OCI-M1 (cell line): ENCODE measurements at regions not wholly inside any gene's neighbourhood (a gene's known extent, or its start where the extent isn't known, plus 50 kb on each side); places are given as distances from the start of the nearest gene placed in this dataset.

Experiments
- DNase-seq: peaks from one replicate; lab custom pipeline; 2025; lab: John Stamatoyannopoulos, UW

DNA sequence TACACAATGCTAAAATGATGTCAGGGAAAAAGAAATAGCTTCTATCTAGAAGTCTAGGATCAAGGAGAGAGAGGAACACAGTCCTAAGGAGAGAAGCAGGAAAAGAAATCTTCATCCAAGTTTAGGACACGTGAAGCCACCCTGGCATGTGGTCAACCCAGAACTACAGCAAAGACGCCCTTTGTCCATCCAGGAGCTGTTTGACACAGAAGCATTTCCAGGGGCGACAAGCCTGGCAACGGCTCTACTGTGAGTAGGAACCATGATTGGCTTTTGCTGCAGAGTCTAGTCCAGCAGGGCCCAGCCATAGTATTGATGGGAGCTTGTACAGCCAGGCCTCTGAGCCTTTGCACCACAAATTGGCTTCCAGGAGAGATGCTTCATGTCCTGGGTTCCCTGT lies 185.4 kb upstream of the RPL38 start:
- no peak for DNase-seq

DNA sequence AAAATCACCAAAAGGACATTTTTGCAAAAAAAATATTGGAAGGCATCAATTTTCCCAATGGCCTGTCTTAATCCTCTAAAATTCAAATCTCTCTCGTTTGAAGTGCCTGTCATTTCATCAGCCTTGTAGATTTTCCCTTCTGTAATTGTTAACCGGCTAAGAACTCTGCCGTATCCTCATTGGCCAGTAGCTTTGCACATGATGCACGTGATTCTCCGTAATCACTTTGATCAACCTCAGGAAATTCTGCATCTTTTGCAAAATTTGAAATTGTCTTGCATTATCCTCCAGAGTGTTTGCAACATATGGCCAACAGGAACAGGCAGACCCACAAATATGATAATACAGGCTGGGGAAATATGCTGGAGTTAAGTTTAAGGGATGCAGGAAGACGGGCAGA lies 184.2 kb upstream of the RPL38 start:
- DNase-seq = no peak

DNA sequence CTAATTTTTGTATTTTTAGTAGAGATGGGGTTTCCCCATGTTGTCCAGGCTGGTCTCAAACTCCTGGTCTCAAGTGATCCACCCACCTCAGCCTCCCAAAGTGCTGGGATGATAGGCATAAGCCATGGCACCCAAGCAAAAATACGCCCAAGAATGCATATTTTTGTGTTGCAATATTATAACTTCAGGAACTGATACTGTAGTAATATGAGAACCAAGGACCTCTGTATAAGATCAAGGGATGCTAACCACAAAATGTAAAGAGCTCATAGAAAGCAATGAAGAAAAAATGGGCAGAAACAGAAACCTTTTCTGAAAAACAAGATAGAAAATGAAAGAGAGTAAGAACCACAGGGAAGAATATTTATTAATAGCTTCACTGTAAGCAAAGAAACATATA lies 183.6 kb upstream of the RPL38 start:
- no peak for DNase-seq

DNA sequence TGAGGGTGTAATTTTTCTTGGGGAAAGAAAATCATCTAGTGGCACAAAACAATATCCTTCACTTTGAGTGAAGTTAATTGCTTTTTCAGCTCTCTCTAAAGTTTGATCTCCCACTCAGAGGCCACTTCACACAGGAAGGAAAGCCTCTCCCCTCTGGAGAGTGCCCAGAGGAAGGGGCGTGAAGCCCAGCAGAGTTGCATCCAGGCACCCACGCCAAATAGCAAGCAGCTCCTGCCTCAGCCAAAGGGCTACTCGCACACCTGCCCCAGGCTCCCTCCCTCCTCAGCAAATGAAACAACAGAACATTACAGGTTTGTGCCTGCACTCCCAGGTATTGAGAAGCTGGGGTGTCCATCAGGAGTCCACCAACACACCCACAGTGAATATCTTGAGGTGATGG lies 183.0 kb upstream of the RPL38 start:
- DNase-seq = no peak

DNA sequence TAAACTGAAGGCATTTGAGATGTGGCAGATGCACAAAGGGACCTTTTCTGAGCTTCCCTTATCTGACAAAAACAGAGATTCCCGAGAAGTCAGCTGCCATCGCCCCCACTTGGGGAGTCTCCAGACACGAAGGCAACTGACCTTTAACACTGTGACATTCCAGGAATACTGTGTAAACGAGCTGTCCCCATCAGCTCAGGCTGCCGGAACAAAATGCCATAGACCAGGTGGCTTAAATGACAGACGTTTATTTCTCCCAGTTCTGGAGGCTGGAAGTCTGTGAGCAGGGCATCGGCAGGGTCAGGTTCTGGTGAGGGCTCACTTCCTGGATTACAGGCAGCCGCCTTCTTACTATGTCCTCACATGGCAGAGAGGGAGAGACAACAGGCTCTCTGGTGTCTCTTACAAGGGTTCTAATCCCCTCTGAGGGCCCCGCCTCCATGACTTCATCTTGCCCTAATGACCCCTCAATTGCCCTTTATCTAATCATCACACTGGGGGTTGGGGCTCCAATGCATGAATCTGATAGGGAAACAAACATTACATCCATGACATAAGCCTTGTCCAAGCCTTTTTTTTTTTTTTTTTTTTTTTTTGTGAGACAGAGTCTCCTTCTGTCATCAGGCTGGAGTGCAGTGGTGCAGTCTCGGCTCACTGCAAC lies 178.5 kb upstream of the RPL38 start:
- DNase-seq = peak; percentile 18

DNA sequence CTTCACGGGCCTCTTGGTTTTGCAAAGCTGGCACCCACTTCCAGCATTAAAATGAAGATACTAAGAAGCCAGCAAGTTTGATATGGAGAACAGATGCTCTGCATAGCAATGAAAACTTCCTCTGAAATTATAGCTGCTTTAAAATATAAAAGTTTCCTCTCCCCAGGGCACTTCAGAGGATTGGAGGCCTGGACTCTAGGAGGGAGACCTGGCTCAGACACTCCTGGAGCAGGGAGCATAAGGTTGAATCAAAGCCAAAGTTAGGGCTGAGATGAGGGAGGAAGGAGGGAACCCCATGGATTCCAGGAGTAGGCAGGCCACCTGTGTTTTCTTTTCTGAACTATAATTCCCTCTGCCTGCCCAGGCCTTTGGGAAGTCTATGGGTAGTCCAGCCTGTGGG lies 176.0 kb upstream of the RPL38 start:
- no peak for DNase-seq

DNA sequence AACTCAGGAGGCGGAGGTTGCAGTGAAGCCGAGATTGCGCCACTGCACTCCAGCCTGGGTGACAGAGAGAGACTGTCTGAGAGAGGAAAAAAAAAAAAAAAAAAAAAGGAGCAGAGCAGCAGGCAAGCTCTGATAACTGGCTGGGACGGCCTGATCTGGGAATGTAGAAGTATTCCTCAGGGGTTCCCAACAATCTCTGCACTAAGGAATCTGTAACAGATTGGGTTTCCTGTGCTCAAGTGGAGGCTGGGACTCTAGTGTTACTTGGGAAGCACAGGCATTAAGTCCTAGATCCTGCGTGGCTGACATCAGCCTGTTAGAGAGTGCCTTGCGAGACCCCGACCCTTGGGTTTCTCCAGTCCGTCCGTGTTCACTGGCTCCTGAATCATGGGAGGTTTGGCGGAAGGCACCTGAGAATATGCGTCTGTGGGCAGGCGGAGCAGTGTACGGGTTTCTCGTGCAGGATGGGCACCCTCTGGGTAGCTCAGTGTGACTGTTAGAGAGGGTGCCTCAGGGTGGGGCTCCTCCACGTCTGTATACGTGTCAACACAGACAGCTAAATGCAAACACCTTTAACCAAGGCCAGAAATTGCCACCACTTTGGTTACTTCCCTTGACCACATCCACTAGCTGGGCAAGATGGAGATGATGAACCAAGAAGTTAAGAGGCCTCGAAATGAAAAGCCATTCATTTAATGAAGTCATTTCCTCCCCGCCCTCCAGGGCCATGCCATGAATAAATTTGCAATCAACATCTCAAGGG lies 174.9 kb upstream of the RPL38 start:
- DNase-seq = no peak

DNA sequence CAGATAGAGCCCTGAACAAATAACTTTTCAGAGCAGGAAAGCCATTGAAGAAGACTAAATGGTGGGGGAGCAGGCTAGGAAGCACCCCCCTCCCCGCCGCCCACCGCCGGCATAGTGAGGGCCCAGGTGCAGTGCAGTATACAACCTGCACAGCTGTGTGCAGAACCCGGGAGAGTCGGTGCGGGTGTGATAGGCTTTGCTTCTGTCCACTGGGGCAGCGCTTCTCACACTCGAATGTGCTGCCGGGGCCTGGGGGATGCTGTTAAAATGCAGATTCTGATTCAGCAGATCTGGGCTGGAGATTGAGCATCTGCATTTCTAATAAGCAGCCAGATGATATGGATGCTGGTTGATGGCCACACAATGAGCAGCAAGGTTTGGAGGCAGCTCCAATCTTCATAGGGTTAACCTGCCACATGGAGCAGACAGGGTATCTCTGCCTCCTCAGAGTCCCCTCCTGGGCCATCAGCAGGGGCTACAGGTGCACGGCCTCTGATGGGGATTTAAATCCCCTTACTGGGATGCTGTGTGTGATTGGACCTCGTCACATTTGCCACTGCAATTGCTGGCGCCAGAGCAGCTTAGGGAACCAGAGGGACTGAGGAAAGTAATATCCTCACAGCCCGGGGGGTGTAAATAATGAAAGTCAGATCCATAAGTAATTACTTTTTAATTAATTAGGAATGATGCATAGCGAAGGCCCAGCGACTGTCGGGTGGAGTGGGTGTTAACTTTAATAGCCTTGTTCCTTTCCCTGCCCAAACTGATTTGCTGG lies 172.0 kb upstream of the RPL38 start:
- no peak for DNase-seq

DNA sequence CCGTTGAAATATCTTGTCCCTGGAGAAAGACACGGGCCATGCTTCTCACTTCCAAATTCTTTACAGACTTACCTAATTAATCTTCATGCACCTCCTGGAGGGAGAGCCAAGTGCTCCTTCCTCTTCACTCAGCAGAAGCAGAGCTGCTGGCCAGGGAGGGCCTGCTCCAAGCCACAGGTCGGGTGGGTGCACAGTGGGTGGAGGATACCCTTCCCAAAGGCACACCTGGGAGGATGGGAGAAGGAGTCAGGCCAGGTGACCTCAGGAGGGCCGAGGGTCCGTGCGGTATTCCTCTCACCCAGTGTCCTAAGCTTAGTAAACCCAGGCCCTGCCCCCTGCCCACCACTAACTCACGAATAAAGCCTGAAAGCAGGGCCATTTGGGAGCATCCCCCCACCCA lies 171.3 kb upstream of the RPL38 start:
- no peak for DNase-seq

DNA sequence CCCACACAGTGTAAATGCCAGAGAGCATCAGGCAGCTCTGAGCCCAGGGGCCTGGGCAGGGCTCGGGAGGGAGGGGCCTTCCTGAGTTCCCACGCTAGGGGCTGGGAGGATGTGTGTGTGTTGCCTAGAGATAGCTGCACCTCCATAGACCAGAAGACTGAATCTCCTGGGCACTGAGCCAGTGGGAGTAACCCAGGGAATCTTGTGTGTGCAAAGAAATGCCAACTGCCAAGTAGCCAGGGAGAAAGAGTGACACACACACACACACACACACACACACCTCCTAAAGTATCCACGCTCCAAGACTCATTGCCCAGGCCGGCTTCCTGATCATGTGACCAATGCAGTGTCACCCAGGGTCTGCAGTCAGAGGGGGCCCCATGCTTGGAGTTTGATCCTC lies 166.2 kb upstream of the RPL38 start:
- DNase-seq = no peak

DNA sequence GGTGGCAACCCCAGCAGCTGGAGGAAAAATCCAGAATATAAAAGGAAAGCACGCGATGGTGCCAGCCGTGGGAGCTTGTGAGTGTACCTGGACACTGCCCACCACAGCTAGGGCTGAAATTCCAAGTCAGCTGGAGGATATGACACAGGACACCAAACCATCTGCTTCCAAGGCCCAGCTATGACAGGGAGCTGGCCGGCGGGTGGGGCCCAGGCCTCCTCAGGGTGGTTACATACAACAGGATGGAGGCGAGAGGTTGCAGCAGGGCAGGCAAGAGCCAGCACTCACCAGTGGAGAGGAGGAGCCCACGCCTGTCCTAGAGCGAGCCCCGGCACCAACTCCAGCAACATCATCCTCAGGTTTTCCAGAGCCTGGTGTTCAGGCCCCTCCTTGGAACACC lies 163.2 kb upstream of the RPL38 start:
- DNase-seq = no peak

DNA sequence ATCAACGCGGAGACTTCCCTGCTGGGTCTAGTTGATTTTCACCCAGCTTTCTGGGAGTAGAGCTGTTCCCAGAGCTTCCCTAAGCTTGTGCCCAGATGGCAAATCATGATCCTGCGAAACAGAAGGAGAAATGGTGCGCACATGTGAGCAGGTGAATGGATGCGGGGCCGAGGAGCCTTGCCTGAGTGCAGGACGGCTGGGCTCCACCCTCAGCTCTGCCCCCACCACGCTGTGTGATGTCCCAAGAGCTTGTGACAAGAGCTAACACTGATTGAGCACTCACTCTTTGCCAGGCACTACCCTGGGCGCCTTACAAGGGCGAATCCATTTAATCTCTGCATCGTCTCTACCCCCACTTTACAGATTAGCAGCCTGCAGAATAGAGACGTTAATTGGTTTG lies 162.7 kb upstream of the RPL38 start:
- DNase-seq = no peak

DNA sequence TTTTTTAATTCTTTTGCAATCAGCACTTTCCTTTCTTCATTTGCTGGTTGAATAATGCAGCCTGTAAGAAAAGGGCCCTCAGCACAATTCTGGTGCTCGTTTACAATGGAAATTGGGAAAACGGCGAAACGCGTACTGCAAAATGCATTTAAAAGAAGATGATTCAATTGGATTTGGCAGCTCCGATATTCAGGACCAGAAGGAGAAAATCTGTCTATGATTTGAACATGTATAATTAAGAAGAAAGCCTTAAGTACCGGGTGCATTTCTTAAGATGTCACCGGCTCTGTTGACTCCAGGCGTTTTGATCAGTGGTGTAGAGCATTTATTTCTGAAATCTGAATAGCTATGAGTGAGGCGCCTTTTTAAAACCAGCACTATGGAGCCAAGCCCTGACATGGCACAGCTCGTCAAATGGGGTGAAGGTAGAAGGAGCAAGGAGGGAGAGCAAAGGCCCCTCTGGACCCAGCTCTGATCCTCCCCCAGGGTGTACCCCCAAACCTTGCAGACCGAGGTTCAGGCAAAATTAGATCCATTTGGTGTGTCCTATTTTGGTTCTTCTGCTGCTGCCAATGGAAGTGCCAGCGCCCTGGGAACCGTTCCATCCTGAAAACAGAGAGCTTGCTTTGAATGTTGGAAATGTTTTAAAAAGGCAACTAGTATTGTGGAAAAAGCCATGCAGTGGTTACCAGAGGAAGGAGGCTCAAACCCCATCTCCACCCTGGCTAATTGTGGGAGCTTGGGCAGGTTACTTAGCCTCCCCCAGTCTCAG lies 161.4 kb upstream of the RPL38 start:
- DNase-seq = no peak

DNA sequence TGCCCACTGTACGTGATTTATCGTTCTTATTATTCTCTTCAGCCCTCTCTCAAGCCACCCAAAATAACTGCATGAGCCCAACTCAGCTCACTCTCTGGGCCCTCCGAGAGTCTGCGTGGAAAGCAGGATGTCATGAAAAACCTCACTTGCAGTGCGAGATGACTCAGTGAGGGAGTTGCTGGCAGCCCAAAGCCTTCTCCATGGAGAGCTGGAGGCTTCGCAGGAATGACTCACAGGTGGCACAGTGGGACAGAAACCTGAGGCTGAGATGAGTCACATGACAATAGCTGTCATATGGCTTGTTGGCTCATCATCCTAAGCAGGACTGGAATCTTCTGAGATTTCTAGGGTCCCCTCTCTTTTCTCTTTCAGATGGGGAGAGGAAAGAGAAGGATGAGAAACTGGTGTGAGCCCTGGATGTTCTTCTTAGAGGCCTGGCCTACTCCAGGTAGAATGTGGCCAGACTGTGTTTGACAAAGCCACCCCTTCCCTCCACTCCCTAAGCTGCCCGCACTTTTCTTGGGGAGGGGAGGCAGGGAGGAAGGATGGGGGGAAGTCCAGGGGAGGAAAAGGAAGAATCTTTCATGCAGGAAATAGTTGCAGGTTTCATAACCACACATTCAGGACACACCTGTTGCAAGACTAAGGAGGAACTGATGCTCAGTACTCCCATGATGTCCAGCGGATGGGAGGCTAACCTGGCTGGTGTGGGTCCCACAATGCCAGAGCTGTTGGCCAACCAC lies 160.6 kb upstream of the RPL38 start:
- no peak for DNase-seq

DNA sequence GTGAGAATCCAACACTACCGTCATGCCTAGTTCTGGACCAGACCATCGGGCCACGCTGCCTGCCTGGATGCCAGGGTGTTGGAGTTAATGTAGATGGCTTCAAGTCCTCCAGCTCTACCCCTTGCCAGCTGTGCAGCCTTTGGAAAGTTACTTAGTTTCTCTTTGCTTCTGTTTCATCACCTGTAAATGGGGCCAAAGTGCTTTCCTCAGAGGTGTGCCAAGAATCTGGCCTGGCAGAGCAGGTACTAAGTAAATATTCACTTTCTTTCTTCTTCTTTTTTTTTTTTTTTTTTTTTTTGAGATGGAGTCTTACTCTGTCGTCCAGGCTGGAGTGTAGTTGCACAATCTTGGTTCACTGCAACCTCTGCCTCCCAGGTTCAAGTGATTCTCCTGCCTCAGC lies 159.5 kb upstream of the RPL38 start:
- no peak for DNase-seq

DNA sequence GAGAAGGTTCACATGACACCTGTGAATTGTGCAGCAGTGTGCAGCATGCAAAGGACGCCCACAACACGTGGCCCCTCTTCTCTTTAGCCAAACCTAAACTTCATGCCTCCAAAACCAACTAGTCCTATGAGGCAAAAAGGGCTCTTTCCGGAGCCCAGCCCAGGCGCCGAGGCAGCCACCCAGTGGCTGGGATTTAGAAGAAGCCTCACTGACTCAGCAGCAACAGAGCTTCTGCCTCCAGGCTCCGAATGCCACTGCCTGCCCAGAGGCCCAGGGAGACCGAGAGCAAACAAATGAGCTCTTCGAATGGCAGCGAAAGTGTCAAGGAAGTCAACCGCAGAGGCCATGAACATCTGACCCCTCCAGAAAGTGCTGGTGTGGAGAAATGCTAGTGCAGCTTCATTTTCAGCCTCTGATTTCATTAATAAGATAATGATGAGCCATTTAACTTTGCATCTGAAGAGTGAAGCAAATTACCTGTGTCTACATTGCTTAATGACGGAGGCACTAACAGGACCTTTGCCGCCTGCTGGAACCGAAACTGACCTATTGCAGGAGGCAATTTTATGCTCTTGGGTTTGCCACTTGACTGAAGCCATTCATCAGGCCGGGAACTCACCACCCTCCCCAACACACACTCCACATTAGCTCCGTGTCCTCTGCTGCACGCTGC lies 157.7 kb upstream of the RPL38 start:
- no peak for DNase-seq

DNA sequence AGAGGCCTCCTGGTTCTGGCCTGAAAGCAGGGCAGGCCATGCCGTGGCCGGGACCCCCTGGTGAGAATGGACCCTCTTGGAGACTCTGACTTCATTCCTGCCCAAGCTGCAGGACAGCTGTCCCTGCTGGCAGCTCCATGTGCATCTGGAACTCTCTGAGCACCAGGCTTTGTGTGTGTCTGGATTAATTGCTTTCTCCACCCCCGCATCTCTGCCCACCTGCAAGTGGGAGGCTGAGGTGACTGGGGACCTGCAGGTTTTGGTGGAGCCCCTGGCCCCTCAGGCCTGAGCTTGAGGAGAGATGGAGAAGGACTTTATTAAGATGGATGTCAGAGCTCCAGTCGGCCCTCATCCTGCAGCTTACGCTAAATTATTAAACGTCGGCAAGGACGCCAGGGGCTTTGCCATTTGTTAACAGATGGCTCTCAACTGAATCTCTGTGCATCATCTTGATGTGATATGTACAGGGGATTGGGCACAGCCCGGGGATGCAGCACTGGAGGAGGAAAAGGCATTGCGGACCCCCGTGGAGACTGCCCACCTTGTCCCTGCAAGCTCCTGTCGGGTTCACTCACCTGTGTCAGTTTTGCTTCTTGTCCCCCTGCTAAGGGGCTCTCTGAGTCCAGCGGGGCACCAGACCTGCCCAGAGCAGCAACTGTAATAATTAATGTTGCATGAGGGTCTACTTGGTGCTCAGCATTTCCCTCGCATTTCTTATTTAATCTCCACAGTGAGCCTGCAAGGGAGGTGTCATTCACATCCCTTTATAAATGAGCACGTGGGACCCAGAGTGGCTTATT lies 154.1 kb upstream of the RPL38 start:
- no peak for DNase-seq

DNA sequence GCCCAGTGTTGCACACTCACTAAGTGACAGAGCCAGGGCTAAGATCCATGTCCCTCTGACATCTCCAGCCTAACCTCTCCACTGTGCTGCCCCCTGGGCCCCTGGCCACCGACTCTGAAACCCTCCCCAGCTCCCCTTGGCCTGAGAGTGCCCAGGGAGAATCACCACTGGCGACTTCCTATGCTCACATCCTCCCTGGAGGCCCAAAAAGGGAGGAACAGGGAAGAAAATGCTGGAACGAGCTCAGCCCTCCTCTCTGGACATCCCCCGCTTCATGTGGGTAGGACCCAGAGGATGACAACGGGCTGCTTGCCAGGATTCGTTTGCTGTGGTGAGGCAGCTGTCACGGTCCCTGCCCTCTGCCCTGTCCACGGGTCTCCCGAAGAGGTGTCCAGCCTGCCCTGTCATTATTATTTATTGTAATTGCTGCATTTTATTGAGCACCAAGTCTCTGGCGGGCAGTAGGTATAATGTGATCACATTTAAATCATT lies 153.5 kb upstream of the RPL38 start:
- DNase-seq = no peak

DNA sequence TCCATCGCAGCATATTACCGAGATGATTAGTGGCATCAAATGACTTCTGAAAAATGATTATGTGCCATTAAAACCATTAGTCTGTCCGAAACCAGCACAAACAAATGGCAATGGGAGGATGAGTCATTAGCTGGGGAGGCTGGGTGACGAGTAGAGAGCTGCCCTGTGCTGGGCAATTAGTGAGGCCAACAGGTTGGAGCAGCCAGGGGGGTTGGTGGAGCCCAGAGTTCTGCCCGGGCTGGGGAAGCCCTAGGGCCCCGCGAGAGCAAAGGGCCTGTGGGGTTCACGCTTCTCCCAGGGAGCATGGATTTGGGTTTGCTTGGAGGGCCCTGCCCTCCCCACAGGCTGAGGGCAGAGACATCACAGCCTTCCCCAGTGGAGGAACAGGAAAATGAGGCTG lies 152.1 kb upstream of the RPL38 start:
- DNase-seq = no peak
